GM18499 (cell line): ENCODE measurements at regions not wholly inside any gene's neighbourhood (a gene's known extent, or its start where the extent isn't known, plus 50 kb on each side); places are given as distances from the start of the nearest gene placed in this dataset.

ENCODE experiments used
- ATAC-seq: cut with Tn5 transposase; IDR thresholded peaks from one replicate; pipeline ENCODE4 v1.9.1; 2021; ENCODE audit warnings: moderate number of reproducible peaks; ENCODE audit not compliant: insufficient read depth, unreplicated experiment

GRCh38 chr13:105177265-105177900 lies 1358.1 kb downstream of the EFNB2 start:
- no peak for ATAC-seq

- ATAC-seq: no peak
Observed at GRCh38 chr13:105170438-105170837, 1365.0 kb downstream of the EFNB2 start.

- ATAC-seq: no peak
Observed at GRCh38 chr13:105168295-105168694, 1367.2 kb downstream of the EFNB2 start.

- no peak for ATAC-seq
Observed at GRCh38 chr13:105167385-105167784, 1368.1 kb downstream of the EFNB2 start.

- peak; percentile 94 for ATAC-seq
Observed at GRCh38 chr13:105165449-105166125, 1369.9 kb downstream of the EFNB2 start.

- no peak for ATAC-seq
Observed at GRCh38 chr13:105159841-105160240, 1375.6 kb downstream of the EFNB2 start.

- no peak for ATAC-seq
Observed at GRCh38 chr13:105153611-105154010, 1381.9 kb downstream of the EFNB2 start.

- ATAC-seq: no peak
Observed at GRCh38 chr13:105151639-105152038, 1383.8 kb downstream of the EFNB2 start.

GRCh38 chr13:105147461-105147860 lies 1388.0 kb downstream of the EFNB2 start:
- ATAC-seq: no peak

GRCh38 chr13:105144936-105145335 lies 1390.5 kb downstream of the EFNB2 start:
- ATAC-seq: no peak

GRCh38 chr13:105144020-105144419 lies 1391.4 kb downstream of the EFNB2 start:
- no peak for ATAC-seq

- no peak for ATAC-seq
Observed at GRCh38 chr13:105142556-105142955, 1392.9 kb downstream of the EFNB2 start.

- ATAC-seq: peak; percentile 94
Observed at GRCh38 chr13:105139380-105140285, 1395.8 kb downstream of the EFNB2 start.

GRCh38 chr13:105139048-105139379 lies 1396.4 kb downstream of the EFNB2 start:
- ATAC-seq: peak; percentile 8

- ATAC-seq: no peak
Observed at GRCh38 chr13:105135852-105136615, 1399.4 kb downstream of the EFNB2 start.

- ATAC-seq: no peak
Observed at GRCh38 chr13:105127732-105128131, 1407.7 kb downstream of the EFNB2 start.

GRCh38 chr13:105121221-105121620 lies 1414.2 kb downstream of the EFNB2 start:
- ATAC-seq: no peak

GRCh38 chr13:105118426-105118985 lies 1417.0 kb downstream of the EFNB2 start:
- no peak for ATAC-seq

GRCh38 chr13:105116966-105117365 lies 1418.5 kb downstream of the EFNB2 start:
- ATAC-seq: no peak

GRCh38 chr13:105112561-105112960 lies 1422.9 kb downstream of the EFNB2 start:
- no peak for ATAC-seq
